ENCODE measurements at regions not wholly inside any gene's neighbourhood (a gene's known extent, or its start where the extent isn't known, plus 50 kb on each side); places are given as distances from the start of the nearest gene placed in this dataset.

GRCh38 chrX:51437521-51437920, 58.9 kb downstream of the NUDT11 start:
- no peak for DNase-seq (ENCODE audit: low read depth)
- no peak for TF ChIP-seq CTCF (IDR thresholded peaks at IDR 0.05; ENCODE audit: insufficient read depth, low read length, severe bottlenecking)
- no peak for FAIRE-seq

GRCh38 chrX:51435101-51435500, 61.3 kb downstream of the NUDT11 start:
- DNase-seq (ENCODE audit: low read depth), result peak; percentile 4
- no peak for TF ChIP-seq CTCF (IDR thresholded peaks at IDR 0.05; ENCODE audit: insufficient read depth, low read length, severe bottlenecking)
- H3K4me3 ChIP-seq (ENCODE audit: low read depth, low read length), result no peak overlapping the region
- FAIRE-seq, result no peak
- H3K36me3 ChIP-seq (ENCODE audit: control insufficient read depth, insufficient read depth, low read length), result no peaks in the 10 kb centered on the region
- H3K27me3 ChIP-seq (ENCODE audit: control insufficient read depth, insufficient read depth, low read length), result no peaks in the 10 kb centered on the region

More at GRCh38 chrX:51437521-51437920, 58.9 kb downstream of the NUDT11 start:
- H3K4me3 ChIP-seq (ENCODE audit: low read depth, low read length), result no peak overlapping the region
- no peaks in the 10 kb centered on the region for H3K27me3 ChIP-seq (ENCODE audit: control insufficient read depth, insufficient read depth, low read length)
- H3K36me3 ChIP-seq (ENCODE audit: control insufficient read depth, insufficient read depth, low read length), result no peaks in the 10 kb centered on the region

- no peak overlapping the region for H3K4me3 ChIP-seq (ENCODE audit: low read depth, low read length)
- DNase-seq (ENCODE audit: low read depth) (peak; percentile 10), FAIRE-seq (no peak)
- no peaks in the 10 kb centered on the region for H3K36me3 ChIP-seq (ENCODE audit: control insufficient read depth, insufficient read depth, low read length)
- TF ChIP-seq CTCF (IDR thresholded peaks at IDR 0.05; ENCODE audit: insufficient read depth, low read length, severe bottlenecking), result no peak
- no peaks in the 10 kb centered on the region for H3K27me3 ChIP-seq (ENCODE audit: control insufficient read depth, insufficient read depth, low read length)
These were observed 74.3 kb downstream of the NUDT11 start for GRCh38 chrX:51421972-51422597.

- peak; percentile 55 for TF ChIP-seq CTCF (IDR thresholded peaks at IDR 0.05; ENCODE audit: insufficient read depth, low read length, severe bottlenecking)
- DNase-seq (ENCODE audit: low read depth) (peak; percentile 29), FAIRE-seq (no peak)
- Histone ChIP-seq H3K27me3 (ENCODE audit: control insufficient read depth, insufficient read depth, low read length) (no peaks in the 10 kb centered on the region), H3K36me3 (ENCODE audit: control insufficient read depth, insufficient read depth, low read length) (no peaks in the 10 kb centered on the region), H3K4me3 (ENCODE audit: low read depth, low read length) (no peak overlapping the region)
These were observed 75.8 kb downstream of the NUDT11 start for GRCh38 chrX:51420610-51421009.

- no peak overlapping the region for H3K4me3 ChIP-seq (ENCODE audit: low read depth, low read length)
- FAIRE-seq, result no peak
- no peak for TF ChIP-seq CTCF (IDR thresholded peaks at IDR 0.05; ENCODE audit: insufficient read depth, low read length, severe bottlenecking)
- no peaks in the 10 kb centered on the region for H3K36me3 ChIP-seq (ENCODE audit: control insufficient read depth, insufficient read depth, low read length)
- no peaks in the 10 kb centered on the region for H3K27me3 ChIP-seq (ENCODE audit: control insufficient read depth, insufficient read depth, low read length)
- DNase-seq (ENCODE audit: low read depth), result no peak
These were observed 75.8 kb downstream of the NUDT10 start for GRCh38 chrX:51408462-51408861.
